Bronchial epithelial cell (primary cell): ENCODE measurements at regions not wholly inside any gene's neighbourhood (a gene's known extent, or its start where the extent isn't known, plus 50 kb on each side); places are given as distances from the start of the nearest gene placed in this dataset.

Source experiments
- DNase-seq: peaks from one replicate; pipeline ENCODE4 v3.0.0-alpha.2; 2010; ENCODE audit warnings: low read depth
- FAIRE-seq: peaks from 2 replicates; lab custom pipeline; 2011; peaks lifted over from hg19 to GRCh38; lab: Jason Lieb, UNC
- H3K27me3 ChIP-seq: 2 replicates; pipeline ENCODE4 v1.5.1; 2011; ENCODE audit warnings: low read length; ENCODE audit not compliant: control insufficient read depth, insufficient read depth
- H3K36me3 ChIP-seq: 2 replicates; pipeline ENCODE4 v1.5.1; 2011; ENCODE audit warnings: low read length; ENCODE audit not compliant: control insufficient read depth, insufficient read depth
- H3K4me3 ChIP-seq: 2 replicates; pipeline ENCODE4 v1.5.1; 2011; ENCODE audit warnings: mild to moderate bottlenecking, low read depth, low read length, control low read depth
- TF ChIP-seq, protein P1 (sequence below): IDR thresholded peaks from 2 replicates; pipeline ENCODE4 v1.5.1; 2011; ENCODE audit warnings: mild to moderate bottlenecking, moderate library complexity, low read length, control low read depth, inconsistent platforms; ENCODE audit not compliant: insufficient read depth, severe bottlenecking

DNA sequence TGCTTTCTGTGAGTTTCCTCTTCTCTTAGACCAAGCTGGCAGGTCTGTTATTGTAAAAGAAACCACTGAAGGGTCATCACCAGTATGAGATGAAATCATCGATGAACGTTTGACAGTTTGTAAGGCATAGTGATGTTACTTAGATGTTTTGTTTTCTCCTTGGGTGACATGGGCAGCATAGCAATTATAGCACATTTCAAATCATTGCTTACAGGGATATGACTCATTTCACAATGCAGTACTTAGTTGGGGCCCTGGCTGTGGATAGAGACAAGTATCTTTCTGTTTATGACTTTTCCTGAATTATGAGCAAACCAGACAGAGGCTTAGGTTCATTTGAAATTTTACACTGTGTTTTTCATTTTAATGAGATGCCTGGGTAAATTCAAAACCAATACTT is 313.0 kb downstream of the RWDD3 start:
- no peak overlapping the region for H3K4me3 ChIP-seq
- peak; percentile 49 for DNase-seq
- H3K36me3 ChIP-seq, result no peaks in the 10 kb centered on the region
- peak; percentile 28 for FAIRE-seq
- TF ChIP-seq, protein P1, sequence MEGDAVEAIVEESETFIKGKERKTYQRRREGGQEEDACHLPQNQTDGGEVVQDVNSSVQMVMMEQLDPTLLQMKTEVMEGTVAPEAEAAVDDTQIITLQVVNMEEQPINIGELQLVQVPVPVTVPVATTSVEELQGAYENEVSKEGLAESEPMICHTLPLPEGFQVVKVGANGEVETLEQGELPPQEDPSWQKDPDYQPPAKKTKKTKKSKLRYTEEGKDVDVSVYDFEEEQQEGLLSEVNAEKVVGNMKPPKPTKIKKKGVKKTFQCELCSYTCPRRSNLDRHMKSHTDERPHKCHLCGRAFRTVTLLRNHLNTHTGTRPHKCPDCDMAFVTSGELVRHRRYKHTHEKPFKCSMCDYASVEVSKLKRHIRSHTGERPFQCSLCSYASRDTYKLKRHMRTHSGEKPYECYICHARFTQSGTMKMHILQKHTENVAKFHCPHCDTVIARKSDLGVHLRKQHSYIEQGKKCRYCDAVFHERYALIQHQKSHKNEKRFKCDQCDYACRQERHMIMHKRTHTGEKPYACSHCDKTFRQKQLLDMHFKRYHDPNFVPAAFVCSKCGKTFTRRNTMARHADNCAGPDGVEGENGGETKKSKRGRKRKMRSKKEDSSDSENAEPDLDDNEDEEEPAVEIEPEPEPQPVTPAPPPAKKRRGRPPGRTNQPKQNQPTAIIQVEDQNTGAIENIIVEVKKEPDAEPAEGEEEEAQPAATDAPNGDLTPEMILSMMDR, result no peak
- H3K27me3 ChIP-seq, result no peaks in the 10 kb centered on the region

DNA sequence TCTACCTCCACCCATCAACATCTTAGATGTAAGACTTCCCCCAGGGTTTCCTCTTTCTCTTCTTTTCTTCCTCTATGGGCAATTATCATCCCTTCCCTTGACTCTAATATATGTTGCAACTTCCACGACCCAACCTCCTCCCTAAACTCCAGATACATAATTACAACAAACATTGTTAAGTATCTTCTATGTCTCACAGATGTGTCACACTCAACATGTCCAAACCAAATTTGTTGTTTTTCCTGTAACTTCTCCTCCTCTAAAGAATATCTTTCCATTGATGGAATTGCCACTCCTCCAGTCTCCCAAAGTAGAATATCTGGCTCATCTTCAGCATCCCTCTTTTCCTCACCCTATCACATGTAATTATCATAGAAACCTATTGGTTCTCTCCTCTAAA is 314.2 kb downstream of the RWDD3 start:
- FAIRE-seq (no peak), DNase-seq (peak; percentile 74)
- no peak overlapping the region for H3K4me3 ChIP-seq
- H3K27me3 ChIP-seq, result no peaks in the 10 kb centered on the region
- TF ChIP-seq, protein P1, result no peak
- no peaks in the 10 kb centered on the region for H3K36me3 ChIP-seq

DNA sequence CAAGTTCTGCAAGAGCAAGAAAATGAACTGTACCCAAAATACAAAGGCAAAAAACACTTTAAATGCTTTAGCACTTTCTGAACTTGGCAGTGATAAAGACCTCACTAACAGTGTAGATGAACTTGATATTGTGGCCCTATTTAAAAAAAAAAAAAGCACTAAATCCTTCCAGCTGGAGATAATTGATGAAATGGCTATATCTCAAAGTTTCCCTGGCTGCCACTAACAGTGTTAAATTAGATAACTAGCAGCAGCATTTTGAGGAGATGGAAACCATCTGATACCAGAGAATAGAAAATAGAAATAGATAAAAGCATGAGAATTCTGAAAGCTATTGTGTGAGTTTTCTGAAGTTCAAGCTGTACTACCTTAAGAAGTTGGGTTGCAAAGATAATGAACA is 317.2 kb downstream of the RWDD3 start:
- DNase-seq, result no peak
- no peak for FAIRE-seq
- no peaks in the 10 kb centered on the region for H3K27me3 ChIP-seq
- no peaks in the 10 kb centered on the region for H3K36me3 ChIP-seq
- H3K4me3 ChIP-seq, result no peak overlapping the region
- TF ChIP-seq, protein P1, result no peak

DNA sequence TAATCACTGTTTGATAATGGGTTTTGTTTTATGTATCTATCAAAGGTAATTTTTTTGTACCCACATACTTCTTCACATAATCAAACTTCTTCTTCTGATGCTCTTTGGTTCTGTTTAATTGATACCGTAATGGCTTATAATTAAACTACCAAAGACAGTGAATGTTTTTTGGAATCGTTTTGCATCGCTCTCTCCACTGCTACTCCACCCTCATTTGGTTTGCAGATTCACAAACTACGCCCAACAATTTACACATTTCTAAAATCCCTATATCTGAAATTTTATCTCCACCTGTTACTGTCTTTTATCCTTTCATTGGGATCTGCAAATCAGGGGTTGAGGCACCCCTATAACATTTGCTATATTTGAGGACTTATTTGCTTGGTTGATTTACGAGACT is 319.6 kb downstream of the RWDD3 start:
- H3K27me3 ChIP-seq, result no peaks in the 10 kb centered on the region
- H3K36me3 ChIP-seq, result no peaks in the 10 kb centered on the region
- TF ChIP-seq, protein P1, result no peak
- FAIRE-seq (no peak), DNase-seq (no peak)
- H3K4me3 ChIP-seq, result no peak overlapping the region

DNA sequence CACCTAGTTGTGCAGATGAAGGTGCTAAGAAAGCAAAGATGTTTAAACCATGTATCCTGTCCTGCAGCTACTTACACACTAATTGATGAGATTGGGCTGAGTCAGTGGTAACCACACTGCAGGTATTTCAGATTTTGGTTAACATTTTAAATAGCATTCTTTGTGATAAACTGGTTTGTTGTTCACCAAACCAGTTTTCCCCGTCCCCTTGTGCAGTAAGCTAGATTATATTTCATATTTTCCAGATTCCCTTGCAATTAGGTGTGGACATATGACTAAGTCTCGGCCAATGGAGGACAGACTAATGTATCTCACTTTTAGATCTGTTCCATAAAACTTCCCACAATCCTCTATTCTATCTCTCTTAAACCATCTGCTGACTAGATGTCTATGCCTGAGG is 320.4 kb downstream of the RWDD3 start:
- DNase-seq (peak; percentile 52), FAIRE-seq (no peak)
- H3K36me3 ChIP-seq, result no peaks in the 10 kb centered on the region

DNA sequence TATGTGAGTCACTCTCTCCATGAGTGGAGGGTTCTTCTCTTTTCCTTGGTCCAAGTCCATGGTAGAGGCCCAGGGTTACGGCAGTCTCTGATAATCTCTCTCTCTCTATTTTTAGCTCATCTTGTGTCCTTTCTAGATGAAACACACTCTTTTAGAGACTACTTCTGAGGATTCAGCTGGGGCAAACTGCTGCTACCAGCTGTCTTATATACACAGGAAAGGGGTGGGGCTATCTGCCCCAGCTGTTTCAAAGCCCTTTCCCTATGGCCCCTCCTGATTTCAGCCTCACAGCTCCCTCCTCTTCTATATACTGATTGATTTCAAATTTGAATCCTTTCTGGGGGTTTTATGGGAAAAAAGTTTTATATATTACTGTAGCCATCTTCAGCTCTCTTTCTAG is 324.8 kb downstream of the RWDD3 start:
- Histone ChIP-seq H3K36me3 (no peaks in the 10 kb centered on the region), H3K27me3 (no peaks in the 10 kb centered on the region), H3K4me3 (no peak overlapping the region)
- TF ChIP-seq, protein P1, result no peak
- FAIRE-seq (no peak), DNase-seq (no peak)

More for the DNA sequence above, 320.4 kb downstream of the RWDD3 start:
- TF ChIP-seq, protein P1, result no peak
- Histone ChIP-seq H3K27me3 (no peaks in the 10 kb centered on the region), H3K4me3 (no peak overlapping the region)
